ENCODE measurements at regions not wholly inside any gene's neighbourhood (a gene's known extent, or its start where the extent isn't known, plus 50 kb on each side); places are given as distances from the start of the nearest gene placed in this dataset.
A peak's percentile ranks its signal among the peaks of the same experiment; 100 is the strongest.
"Not testable (repeated sequence)": the region's sequence is repeated elsewhere in the genome, so short reads cannot be mapped to it uniquely, and the experiment has no call there.

- H3K4me3 ChIP-seq (ENCODE audit: low read length in 3 of 3): no peak overlapping the region
- no peak overlapping the region for H3K27ac ChIP-seq (ENCODE audit: low read depth in 2 of 2, low read length in 2 of 2)
- intact Hi-C loops (cut with DNase I): no loop called here
- DNase-seq: no peak
- H3K9me3 ChIP-seq (ENCODE audit: control insufficient read depth in 2 of 3, insufficient read depth in 1 of 3, low read length in 3 of 3): no peaks in the 10 kb centered on the region
- H3K27me3 ChIP-seq (ENCODE audit: control insufficient read depth, insufficient read depth, low read length): no peaks in the 10 kb centered on the region
- H3K9ac ChIP-seq (ENCODE audit: low read length in 3 of 3): no peak overlapping the region
- TF ChIP-seq CTCF (IDR thresholded peaks at IDR 0.05; ENCODE audit: borderline replicate concordance, extremely low read depth, insufficient read depth): no peak
- no peak for FAIRE-seq
- no peaks in the 10 kb centered on the region for H3K4me1 ChIP-seq (ENCODE audit: control insufficient read depth in 2 of 3, insufficient read depth in 2 of 3, low read depth in 1 of 3, low read length in 3 of 3)
- H3K36me3 ChIP-seq (ENCODE audit: control insufficient read depth in 2 of 3, insufficient read depth in 3 of 3, low read length in 3 of 3): no peaks in the 10 kb centered on the region
Measured at GRCh38 chr3:166844329-166844728, 535.8 kb downstream of the ZBBX start.

GRCh38 chr3:166842784-166843183 is 537.3 kb downstream of the ZBBX start:
- H3K4me1 ChIP-seq (ENCODE audit: control insufficient read depth in 2 of 3, insufficient read depth in 2 of 3, low read depth in 1 of 3, low read length in 3 of 3); H3K4me3 ChIP-seq (ENCODE audit: low read length in 3 of 3); intact Hi-C loops (cut with DNase I); H3K9me3 ChIP-seq (ENCODE audit: control insufficient read depth in 2 of 3, insufficient read depth in 1 of 3, low read length in 3 of 3); H3K27ac ChIP-seq (ENCODE audit: low read depth in 2 of 2, low read length in 2 of 2); H3K9ac ChIP-seq (ENCODE audit: low read length in 3 of 3); DNase-seq; H3K36me3 ChIP-seq (ENCODE audit: control insufficient read depth in 2 of 3, insufficient read depth in 3 of 3, low read length in 3 of 3); FAIRE-seq; H3K27me3 ChIP-seq (ENCODE audit: control insufficient read depth, insufficient read depth, low read length): not testable (repeated sequence)

- Histone ChIP-seq H3K27ac (ENCODE audit: low read depth in 2 of 2, low read length in 2 of 2) (no peak overlapping the region), H3K36me3 (ENCODE audit: control insufficient read depth in 2 of 3, insufficient read depth in 3 of 3, low read length in 3 of 3) (no peaks in the 10 kb centered on the region), H3K27me3 (ENCODE audit: control insufficient read depth, insufficient read depth, low read length) (no peaks in the 10 kb centered on the region), H3K9ac (ENCODE audit: low read length in 3 of 3) (no peak overlapping the region), H3K9me3 (ENCODE audit: control insufficient read depth in 2 of 3, insufficient read depth in 1 of 3, low read length in 3 of 3) (no peaks in the 10 kb centered on the region), H3K4me1 (ENCODE audit: control insufficient read depth in 2 of 3, insufficient read depth in 2 of 3, low read depth in 1 of 3, low read length in 3 of 3) (no peaks in the 10 kb centered on the region), H3K4me3 (ENCODE audit: low read length in 3 of 3) (no peak overlapping the region)
- intact Hi-C loops (cut with DNase I): no loop called here
- FAIRE-seq (no peak), DNase-seq (peak in 2 of 5 donors; percentile 20 to 34)
- peak; percentile 39 for TF ChIP-seq CTCF (IDR thresholded peaks at IDR 0.05; ENCODE audit: borderline replicate concordance, extremely low read depth, insufficient read depth)
Measured at GRCh38 chr3:166837535-166837934, 542.6 kb downstream of the ZBBX start.

GRCh38 chr3:166836836-166837235 is 543.3 kb downstream of the ZBBX start:
- DNase-seq (no peak), FAIRE-seq (no peak)
- H3K4me1 ChIP-seq (ENCODE audit: control insufficient read depth in 2 of 3, insufficient read depth in 2 of 3, low read depth in 1 of 3, low read length in 3 of 3): no peaks in the 10 kb centered on the region
- no peaks in the 10 kb centered on the region for H3K36me3 ChIP-seq (ENCODE audit: control insufficient read depth in 2 of 3, insufficient read depth in 3 of 3, low read length in 3 of 3)
- no peak overlapping the region for H3K9ac ChIP-seq (ENCODE audit: low read length in 3 of 3)
- H3K27ac ChIP-seq (ENCODE audit: low read depth in 2 of 2, low read length in 2 of 2): no peak overlapping the region
- no peaks in the 10 kb centered on the region for H3K27me3 ChIP-seq (ENCODE audit: control insufficient read depth, insufficient read depth, low read length)
- no peak for TF ChIP-seq CTCF (IDR thresholded peaks at IDR 0.05; ENCODE audit: borderline replicate concordance, extremely low read depth, insufficient read depth)
- no peaks in the 10 kb centered on the region for H3K9me3 ChIP-seq (ENCODE audit: control insufficient read depth in 2 of 3, insufficient read depth in 1 of 3, low read length in 3 of 3)
- intact Hi-C loops (cut with DNase I): no loop called here
- no peak overlapping the region for H3K4me3 ChIP-seq (ENCODE audit: low read length in 3 of 3)
